ENCODE measurements at regions not wholly inside any gene's neighbourhood (a gene's known extent, or its start where the extent isn't known, plus 50 kb on each side); places are given as distances from the start of the nearest gene placed in this dataset.

GRCh38 chr6:23306251-23306950 is 737.0 kb downstream of the HDGFL1 start:
- TF ChIP-seq CTCF (IDR thresholded peaks at IDR 0.05; ENCODE audit: low read depth, low read length, missing control alignments): no peak
- no peaks in the 10 kb centered on the region for H3K36me3 ChIP-seq (replicated peaks)

GRCh38 chr6:23307516-23307915 is 738.1 kb downstream of the HDGFL1 start:
- Histone ChIP-seq H3K36me3 (replicated peaks) (no peaks in the 10 kb centered on the region), H3K4me3 (ENCODE audit: low read depth, low read length) (no peak overlapping the region), H3K27ac (no peak overlapping the region), H3K27me3 (replicated peaks) (no peaks in the 10 kb centered on the region)
- no peak for DNase-seq
- in situ Hi-C loops (cut with HindIII; ENCODE audit: low pct_ligation_motif_present, low sequenced_read_pairs): no loop called here
- TF ChIP-seq CTCF (IDR thresholded peaks at IDR 0.05; ENCODE audit: low read depth, low read length, missing control alignments): no peak

More at GRCh38 chr6:23306251-23306950, 737.0 kb downstream of the HDGFL1 start:
- Histone ChIP-seq H3K4me3 (ENCODE audit: low read depth, low read length) (no peak overlapping the region), H3K27ac (no peak overlapping the region), H3K27me3 (replicated peaks) (no peaks in the 10 kb centered on the region)
- in situ Hi-C loops (cut with HindIII; ENCODE audit: low pct_ligation_motif_present, low sequenced_read_pairs): no loop called here
- no peak for DNase-seq

DNA sequence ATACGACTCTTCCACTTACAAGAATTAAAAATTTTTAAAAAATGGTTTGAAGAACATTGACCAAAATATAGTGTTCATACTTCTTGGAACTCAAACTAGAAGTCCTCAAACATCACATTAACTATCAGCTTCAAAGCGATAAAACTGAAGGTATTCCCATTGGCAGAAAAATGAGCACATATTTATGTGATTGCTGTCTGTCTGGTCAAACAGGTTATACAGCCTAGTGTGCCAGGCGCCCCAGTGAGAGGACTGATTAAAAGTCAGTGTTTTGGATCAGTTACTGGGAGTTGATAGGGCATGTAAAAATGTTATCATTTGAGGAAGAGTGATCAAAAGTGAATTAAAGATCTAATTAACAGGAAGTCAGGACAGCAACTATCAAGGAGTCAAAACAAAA is 738.8 kb downstream of the HDGFL1 start:
- Histone ChIP-seq H3K36me3 (replicated peaks) (no peaks in the 10 kb centered on the region), H3K27ac (no peak overlapping the region), H3K27me3 (replicated peaks) (no peaks in the 10 kb centered on the region), H3K4me3 (ENCODE audit: low read depth, low read length) (no peak overlapping the region)
- no peak for DNase-seq
- in situ Hi-C loops (cut with HindIII; ENCODE audit: low pct_ligation_motif_present, low sequenced_read_pairs): no loop called here
- TF ChIP-seq CTCF (IDR thresholded peaks at IDR 0.05; ENCODE audit: low read depth, low read length, missing control alignments): no peak

- Histone ChIP-seq H3K27ac (no peak overlapping the region), H3K27me3 (replicated peaks) (no peaks in the 10 kb centered on the region), H3K4me3 (ENCODE audit: low read depth, low read length) (no peak overlapping the region), H3K36me3 (replicated peaks) (no peaks in the 10 kb centered on the region)
- no peak for TF ChIP-seq CTCF (IDR thresholded peaks at IDR 0.05; ENCODE audit: low read depth, low read length, missing control alignments)
- DNase-seq: no peak
- in situ Hi-C loops (cut with HindIII; ENCODE audit: low pct_ligation_motif_present, low sequenced_read_pairs): no loop called here
Observed at GRCh38 chr6:23311211-23311610, 741.8 kb downstream of the HDGFL1 start.

DNA sequence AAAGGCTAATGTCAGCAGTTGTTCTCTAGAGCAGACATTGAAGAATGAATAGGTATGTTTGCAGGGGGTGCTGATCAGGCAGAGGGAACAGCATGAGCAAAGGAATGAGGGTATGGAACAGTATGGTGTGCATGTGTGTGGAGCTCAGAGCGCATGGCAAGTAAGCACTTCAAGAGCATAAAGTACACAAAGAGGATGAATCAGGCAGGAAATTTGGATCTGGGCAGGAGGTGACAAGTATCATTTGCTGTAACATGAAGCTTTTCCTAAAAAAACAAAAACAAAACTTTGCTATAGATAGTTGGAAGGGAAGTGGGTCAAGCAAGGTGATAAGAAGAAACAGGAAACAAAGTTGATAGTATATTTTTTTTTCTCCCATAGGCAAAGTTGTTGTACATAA is 746.8 kb downstream of the HDGFL1 start:
- H3K27ac ChIP-seq: no peak overlapping the region
- DNase-seq: no peak
- in situ Hi-C loops (cut with HindIII; ENCODE audit: low pct_ligation_motif_present, low sequenced_read_pairs): no loop called here
- no peaks in the 10 kb centered on the region for H3K27me3 ChIP-seq (replicated peaks)
- no peak overlapping the region for H3K4me3 ChIP-seq (ENCODE audit: low read depth, low read length)
- no peak for TF ChIP-seq CTCF (IDR thresholded peaks at IDR 0.05; ENCODE audit: low read depth, low read length, missing control alignments)
- no peaks in the 10 kb centered on the region for H3K36me3 ChIP-seq (replicated peaks)

DNA sequence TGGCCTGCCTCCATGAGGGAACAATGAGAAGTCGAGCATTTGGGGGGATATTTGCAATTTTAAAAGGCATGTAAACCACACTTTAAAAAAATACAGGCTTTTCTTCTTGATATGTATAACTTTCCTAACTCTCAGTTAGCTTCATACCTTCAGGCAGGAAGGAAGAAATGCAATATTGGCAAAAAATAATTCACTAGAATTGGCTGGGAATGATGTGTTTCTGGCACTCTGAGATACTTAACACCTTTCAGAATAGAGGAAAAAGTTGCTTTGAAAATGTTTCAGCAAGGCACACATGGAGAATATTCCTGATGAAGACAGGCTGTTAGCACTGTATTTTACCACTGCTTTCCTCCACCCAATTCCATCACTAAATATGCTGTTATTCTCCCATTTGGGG is 747.6 kb downstream of the HDGFL1 start:
- TF ChIP-seq CTCF (IDR thresholded peaks at IDR 0.05; ENCODE audit: low read depth, low read length, missing control alignments): no peak

More for the DNA sequence above, 747.6 kb downstream of the HDGFL1 start:
- no peak for DNase-seq
- in situ Hi-C loops (cut with HindIII; ENCODE audit: low pct_ligation_motif_present, low sequenced_read_pairs): no loop called here
- Histone ChIP-seq H3K4me3 (ENCODE audit: low read depth, low read length) (no peak overlapping the region), H3K36me3 (replicated peaks) (no peaks in the 10 kb centered on the region), H3K27ac (no peak overlapping the region), H3K27me3 (replicated peaks) (no peaks in the 10 kb centered on the region)
